Hematopoietic multipotent progenitor cell treated with erythropoietin and hydrocortisone succinate and interleukin-3 and kit ligand, for 15 days (in vitro differentiated cells): ENCODE measurements at regions not wholly inside any gene's neighbourhood (a gene's known extent, or its start where the extent isn't known, plus 50 kb on each side); places are given as distances from the start of the nearest gene placed in this dataset.

Experiments
- DNase-seq: peaks from one replicate; pipeline ENCODE4 v3.0.0-alpha.2; 2015; ENCODE audit warnings: low spot score

DNA sequence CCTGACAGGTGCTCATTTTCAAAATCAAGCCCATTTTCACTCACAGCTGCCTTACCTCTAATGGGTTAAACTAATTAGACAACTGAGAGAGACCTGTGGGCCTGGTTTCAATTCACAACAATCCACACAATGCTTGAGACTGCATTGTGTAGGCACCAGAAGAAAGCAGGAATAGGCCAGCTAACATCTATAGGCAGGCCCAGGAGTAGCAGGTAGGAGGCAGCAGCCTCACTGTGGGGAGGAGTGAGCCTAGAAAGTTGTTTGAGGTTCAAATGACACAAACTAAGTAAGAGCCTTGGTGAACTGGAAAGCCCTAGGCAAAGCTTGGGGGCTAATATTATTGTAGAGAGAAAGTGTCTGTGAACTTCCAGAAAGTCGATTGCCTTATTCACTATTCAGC is 289.5 kb upstream of the CCDC196 start:
- no peak for DNase-seq

DNA sequence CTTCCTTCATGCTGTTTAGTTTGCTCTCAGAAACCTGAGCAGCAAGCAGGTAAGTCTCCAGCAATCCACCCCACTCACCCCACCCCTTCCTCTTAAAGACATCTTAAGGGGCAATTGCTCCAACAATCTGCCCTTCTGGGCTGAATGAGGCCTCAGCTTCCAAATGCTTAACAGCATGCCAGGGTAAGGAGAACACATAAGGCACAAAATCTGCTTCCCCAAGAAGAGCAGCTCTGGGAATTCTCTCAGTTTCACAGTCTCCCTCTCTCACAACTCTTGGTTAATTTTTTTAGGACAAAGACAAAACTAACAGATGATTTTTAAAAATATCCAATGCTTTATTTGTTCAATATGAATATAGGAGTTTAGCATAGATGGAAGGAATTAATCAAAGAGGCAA is 288.9 kb upstream of the CCDC196 start:
- no peak for DNase-seq

DNA sequence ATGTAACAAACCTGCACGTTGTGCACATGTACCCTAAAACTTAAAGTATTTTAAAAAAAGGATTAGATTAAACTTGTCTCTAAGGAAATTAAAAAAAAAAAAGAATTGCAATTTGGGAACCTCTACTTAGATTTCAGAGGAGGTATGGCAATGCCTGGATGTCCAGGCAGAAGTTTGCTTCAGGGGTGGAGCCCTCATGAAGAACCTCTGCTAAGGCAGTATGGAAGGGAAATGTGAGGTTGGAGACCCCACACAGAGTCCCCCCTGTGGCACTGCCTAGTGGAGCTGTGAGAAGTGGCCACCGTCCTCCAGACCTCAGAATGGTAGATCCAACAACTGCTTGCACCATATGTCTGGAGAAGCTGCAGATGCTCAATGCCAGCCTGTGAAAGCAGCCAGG is 279.6 kb upstream of the CCDC196 start:
- no peak for DNase-seq

DNA sequence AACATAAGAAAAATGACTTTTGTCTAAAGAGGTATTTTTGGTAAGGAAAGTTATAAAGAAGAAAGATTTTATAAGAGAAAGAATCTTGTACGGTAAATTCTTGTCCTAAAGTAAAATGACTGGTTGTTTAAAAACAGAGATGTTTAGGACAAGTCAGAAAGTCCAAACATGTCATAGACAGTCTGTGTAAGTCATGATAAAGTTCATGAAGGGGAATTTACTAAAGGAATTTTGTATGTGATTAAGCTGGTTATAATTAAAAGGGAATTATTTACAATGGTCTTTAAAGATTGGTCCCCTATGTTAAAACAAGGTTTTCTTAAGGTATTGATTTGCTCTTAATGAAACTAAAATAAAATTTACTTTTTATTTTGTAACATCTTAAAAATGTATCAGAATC is 269.4 kb upstream of the CCDC196 start:
- DNase-seq: no peak

DNA sequence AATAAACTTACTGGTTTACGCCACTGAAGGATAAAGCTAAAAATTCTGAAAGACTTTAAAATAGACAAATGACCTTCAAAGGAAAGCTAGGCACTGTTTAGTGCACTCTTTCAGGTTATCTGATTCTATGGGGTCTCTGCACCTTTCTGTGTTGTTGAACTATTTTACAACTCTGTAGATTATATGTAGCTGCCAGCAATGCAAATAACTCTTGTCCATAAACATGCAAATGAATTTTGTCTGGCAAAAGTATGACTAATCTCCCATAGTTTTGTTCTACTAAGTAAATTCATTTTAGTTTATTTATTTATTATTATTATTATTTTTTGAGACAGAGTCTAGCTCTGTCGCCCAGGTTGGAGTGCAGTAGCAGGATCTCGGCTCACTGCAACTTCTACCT is 266.3 kb upstream of the CCDC196 start:
- DNase-seq: no peak

DNA sequence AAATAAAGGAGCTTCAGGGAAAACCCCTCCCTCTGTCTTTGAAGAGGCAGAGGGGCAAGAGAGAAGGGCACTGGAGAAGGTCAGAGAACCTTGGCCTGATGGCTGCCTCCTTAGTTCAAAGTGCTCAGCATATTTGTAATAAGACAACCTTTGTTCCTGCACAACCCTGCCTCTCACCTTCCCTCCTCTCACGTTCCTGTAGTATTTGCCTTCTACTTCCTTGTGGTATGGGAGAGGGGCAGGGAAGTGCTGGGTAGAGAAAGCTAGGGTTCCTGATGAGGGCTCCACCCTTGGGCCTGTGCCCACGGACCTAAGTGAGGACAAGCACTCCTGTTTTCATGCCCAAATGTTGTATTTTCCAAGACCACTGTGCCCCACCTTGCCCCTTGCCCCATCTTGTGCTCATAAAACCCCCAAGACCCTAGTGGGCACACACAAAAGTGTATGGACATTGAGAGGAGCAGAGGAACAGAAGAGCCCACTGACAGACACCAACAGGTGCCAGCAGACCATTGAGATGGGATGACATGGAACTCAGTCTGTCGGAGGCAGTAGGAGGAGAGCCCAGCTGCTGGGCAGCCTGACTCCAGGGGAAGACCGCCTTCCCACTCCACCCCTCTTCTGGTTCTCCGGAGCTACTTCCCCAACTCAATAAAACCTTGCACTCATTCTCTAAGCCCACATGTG is 261.5 kb upstream of the CCDC196 start:
- no peak for DNase-seq

DNA sequence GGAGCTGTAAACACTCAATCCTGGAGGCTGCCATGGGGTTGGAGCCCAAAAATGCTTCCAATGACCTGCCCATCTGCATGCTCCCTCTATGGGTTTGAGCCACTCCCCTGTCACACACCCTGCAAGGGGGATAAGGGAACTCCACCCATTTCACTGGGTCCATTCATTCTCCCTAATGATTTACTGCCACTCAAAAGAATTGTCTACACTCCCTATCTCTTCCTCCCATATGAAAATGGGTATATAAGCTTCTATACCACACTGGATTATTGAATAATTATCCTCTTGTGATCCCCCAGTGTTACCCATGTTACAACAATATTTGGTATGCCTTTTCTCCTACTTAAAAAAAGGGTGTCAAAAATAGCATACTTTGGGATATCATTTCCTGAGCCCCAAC is 260.8 kb upstream of the CCDC196 start:
- DNase-seq: no peak

DNA sequence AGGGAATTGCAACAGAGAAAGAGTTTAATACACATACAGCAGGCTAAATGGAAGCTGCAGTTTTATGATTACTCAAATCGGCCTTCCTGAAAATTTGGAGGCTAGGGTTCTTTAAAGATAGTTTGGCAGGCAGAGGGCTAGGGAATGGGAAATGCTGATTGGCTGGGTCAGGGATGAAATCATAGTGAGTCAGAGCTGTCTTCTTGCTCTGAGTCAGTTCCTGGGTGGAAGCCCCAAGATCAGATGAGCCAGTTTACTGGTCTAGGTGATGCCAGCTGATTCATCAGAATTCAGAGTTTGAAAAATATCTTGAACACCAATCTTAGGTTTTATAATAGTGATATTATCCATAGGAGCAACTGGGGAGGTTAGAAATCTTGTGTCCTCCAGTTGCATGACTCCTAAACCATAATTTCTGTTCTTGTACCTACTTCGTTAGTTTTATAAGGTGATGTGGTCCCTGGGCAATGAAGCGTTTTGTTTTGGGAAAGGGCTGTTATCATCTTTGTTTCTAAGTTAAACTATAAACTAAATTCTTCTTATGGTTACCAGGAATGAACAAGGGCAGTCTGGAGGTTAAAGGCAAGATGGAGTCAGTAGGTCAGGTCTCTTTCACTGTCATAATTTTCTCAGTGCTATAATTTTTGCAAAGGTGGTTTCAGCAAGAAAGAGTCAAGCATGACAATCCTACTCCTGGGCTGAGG is 257.8 kb upstream of the CCDC196 start:
- no peak for DNase-seq

DNA sequence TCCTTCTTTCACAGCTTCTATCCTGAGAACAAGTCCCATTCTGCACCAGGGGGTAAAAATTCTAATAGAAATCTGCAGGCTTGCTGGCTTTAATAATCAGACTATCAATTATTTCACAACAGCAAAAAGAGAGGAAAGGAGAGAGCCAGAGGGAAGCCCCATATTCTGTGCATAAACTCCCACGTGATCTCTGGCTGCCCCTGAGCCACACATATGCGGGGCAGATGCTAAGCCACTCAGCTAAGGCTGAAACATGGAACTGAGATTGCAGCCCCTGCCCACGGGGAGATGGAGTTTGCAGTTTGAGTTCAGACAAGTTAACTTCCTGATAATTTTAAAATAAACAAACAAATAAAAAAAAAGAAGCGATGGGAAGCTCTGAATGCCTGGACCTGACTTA is 254.4 kb upstream of the CCDC196 start:
- DNase-seq: no peak

DNA sequence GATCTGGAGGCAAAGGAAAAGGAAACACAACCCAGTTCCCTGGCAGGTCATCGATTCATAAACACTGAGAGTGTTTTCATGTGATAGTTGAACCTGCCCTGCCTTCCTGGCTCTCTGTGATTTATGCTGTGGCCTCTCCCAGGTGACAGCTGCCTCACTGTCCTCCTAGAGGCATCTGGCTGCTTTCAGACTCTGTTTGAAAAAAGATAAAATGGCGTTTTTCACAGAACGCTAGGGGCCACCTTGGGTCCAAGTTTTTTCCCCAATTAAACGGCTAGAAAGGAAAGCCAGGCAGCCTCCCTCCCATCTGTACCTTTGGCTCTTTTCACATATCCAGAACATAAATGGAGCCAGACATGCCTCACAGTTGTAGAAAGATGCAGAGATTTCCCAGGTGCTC is 252.6 kb upstream of the CCDC196 start:
- no peak for DNase-seq

DNA sequence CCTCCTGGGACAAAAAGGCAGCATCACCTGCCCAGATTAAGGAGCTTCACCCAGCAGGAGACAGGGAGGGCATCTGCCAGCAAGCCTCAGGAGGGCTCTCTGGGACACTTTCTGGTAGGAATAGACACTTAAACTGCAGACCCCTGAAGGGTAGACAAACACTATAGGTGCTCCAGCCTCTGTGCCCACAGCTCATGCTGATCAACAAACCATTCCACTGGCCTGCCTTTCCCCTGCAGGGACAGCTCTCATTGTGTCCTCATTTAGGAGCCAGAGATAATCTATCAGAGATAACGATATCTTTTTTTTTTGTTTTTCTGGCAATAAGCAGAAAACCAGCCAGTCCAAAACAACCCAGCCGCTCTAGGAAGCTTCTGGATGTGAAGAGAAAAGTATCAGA is 251.8 kb upstream of the CCDC196 start:
- no peak for DNase-seq

DNA sequence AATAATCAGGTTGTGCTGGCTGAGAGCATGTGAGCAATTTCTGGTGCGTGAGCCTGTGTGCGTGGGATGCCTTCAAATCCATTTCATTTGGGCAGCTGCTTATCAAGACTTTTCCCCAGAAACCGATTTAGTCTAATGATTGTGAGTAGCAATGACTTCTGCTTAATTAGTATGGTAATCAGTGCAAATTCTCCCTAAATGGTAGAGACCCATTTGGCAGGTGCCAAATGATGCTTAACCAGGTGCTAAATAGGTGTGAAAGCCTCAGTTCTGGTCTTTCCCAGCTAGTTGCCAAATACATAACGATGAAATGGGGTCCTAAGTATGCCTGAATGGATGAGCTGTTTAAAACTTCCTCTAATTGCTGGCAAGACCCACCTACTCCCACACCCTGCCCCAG is 248.4 kb upstream of the CCDC196 start:
- no peak for DNase-seq

DNA sequence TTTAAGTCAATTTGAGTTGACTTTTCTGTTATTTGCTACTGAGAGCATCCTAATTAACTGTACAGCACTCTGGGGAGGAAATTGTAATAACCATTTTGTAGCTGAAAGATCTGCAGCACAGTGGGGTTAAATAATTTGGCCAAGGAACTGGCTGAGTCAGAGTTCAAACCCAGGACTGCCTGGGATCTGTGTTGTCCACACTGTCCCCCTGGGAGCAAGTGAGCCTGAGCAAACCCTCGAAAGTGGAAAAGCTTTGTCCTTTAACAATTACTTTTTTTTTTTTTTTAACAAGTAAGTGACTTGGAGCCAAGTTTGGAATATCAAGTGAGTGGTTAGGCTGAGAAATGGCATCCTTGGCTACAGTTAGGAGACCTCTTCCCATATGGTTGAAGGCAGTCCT is 247.2 kb upstream of the CCDC196 start:
- DNase-seq: no peak

DNA sequence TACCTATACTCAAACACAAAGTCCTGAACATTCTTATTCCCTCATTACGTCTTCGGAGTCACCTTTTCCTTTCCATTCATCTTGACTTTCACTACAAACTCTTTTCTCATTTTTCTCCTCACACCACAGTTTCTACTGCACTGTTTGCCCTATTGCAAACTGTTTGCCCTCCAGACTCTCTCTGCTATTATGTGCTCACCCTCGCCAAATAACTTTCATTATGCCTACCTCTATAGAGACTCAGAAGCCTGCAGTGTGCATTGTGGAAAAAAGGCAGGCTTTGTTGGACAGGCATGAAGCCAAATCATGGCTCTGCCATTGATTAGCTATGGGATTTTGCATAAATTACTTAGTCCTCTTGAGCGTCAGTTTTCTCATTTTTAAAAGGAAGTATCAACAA is 246.6 kb upstream of the CCDC196 start:
- no peak for DNase-seq

DNA sequence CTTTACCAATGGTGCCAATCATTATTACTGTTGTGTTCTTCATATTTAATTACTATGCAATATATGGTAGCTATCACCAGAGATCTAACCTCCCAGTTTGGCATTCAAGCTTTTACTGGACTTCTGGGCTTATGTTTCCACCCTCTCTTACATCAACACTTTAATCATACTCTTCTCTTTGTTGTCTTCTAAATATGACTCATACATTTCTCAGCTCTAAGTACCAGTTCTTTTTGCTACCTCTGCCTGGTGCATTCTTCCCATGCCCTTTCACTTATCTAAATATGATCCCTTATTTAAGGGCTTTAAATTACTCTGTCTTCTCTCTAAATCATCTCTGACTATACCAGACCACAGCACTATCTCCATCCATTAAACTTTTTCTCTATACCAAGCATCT is 246.1 kb upstream of the CCDC196 start:
- no peak for DNase-seq

DNA sequence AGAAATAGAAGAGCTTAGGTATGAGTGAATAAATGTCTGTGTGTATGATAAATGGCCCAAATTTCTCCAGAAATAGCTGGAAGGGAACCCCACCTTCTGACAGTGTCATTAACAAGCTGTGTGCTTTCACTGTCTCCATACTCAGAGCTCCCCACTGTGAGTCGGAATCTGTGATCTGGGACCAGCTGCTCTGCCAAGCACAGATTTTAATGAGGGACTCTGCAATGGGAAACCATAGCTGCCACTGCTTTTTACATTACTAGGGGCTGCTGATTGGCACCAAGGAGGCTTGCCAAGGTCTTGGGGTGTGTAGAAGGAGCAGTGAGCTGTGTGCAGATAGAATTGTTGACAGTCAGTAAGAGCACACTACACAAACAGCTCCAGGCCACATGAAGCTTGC is 244.2 kb upstream of the CCDC196 start:
- DNase-seq: no peak

DNA sequence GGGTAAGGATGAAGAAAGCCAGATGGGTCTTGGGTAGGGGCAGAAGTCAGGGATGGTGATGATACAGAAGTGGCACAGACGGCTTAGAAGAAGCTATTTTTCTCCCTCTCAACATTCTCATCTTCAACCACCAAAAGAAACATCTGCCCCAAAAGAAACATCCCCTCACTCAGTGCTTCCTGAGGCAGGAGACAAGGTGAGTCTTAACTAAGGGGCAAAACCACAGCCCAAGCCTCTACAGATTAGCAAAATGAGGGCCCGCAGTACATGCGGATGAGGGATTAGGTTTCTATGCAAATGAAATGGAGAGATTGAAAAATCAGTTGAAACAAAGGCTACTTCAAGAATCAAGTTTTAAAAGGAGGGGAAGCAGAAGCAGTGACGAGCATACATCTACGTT is 241.3 kb upstream of the CCDC196 start:
- no peak for DNase-seq

DNA sequence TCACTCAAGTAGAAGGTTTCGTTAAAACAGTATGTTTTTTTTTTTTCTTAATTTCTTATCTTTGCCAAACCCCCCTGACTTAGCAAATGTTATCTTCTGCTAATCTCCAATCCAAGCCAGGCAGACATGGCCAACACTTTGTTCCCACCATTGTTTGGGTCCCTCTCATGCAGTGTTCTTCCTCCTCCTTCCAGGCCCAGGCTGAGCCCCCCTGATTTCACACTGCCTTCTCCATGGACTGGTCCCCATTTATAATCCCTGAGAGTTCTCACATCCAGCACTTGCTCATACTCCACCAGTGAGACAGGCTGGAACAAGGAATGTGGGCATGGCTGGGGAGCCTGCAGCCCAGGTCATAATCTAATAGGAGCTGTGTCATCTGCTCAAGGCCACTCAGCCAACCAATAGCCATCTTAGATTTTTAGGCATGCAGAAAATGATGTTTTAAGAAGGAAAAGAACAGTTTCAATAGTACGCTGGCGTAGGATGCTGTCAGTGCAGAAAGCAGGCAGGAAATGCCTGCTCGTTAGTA is 238.4 kb upstream of the CCDC196 start:
- DNase-seq: no peak

DNA sequence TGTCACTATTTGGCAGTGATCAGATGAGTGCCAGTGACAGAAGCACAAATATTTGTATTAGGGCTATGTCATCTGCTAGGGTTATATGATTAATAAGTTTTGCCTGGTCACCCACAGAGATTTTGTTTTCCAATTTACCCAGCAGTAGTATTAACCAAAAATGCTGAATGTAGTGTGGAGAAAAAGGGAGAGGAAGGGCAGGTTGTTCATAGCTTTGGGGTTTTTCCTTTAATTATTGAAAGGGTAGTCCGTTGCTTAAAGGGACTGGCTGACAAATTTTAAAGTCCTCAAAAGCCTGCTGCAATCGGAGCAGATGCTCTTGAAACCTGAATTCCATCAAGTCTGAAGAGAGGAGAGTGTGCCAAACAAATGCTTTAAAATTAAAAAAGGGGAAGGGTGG is 237.9 kb upstream of the CCDC196 start:
- DNase-seq: no peak

DNA sequence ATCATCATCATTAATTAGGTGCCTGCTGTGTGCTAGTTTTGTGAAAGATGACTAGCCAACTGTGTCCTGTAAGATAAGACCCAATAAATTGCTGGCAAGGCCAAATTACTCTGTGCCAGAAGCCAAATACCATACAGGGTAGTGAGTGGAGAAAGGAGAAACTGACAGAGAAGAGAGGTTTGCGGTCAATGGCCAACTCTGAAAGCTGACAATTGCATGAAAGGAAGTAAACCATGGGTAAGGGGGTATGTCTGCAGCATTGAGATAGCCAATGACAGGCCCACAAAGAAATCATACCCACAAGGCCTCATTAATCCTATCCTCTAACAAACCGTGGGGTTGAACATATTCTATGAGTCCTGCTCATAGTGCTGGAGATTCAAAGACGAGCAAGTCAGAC is 236.6 kb upstream of the CCDC196 start:
- DNase-seq: no peak

DNA sequence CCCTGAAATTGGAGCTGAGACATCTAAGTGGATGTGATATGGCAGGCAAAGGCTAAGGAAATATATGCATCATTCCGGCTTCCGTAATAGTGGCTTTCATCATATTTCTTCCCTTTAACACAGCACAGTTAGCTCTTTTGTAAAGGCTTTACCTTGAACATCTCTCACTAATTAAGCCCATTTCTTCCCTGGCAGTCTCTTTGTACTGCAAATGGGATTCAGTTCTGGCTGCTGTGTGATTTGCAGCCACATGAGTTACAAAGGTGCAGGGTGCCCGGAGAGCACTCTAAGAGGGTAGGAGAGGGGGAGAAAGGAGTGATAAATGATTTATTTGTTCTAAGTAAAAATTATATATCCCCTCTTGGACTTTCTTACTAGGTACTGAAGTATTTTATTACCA is 232.1 kb upstream of the CCDC196 start:
- DNase-seq: no peak

DNA sequence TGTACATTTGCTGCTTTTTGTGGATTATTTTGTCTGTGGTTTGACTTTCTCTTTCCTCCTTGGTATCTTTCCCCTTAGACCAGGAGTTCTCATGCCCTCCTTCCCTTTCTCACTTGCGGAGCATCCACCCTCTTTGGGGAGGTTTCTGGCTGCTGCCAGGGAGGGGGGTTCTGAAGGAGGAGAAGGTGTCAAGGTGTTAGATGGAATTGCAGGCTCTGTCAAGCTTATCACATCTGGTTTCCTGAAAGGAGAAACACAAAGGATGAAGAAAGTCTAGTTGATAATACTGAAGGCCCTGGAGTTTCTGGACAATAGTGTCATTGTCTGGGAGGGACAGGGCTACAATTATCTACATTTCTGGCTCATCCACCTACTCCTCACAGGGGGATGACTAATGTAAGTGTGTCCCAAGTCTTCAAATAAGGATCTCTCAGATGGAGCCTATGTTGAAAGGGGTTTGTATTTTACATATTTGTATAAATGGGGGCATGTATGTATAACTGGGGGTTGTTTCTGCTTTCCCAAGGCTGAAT is 217.3 kb upstream of the CCDC196 start:
- no peak for DNase-seq

DNA sequence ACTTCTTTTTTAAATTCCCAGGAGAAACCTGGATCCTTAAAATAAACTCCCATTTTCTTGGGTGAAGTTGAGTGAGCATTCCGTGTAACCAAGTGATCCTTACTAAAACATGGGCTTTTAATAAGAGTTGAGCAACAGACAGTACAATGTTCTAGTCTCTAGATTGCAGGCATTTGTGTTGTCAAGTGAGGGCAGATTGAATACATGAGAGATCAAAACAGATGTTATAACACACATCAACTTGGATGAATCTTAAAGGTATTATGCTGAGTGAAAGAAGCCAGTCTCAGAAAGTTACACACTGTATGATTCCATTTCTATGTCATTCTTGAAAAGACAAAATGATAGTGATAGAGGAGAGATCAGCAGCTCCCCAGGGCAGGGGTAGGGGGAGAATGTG is 213.9 kb upstream of the CCDC196 start:
- no peak for DNase-seq
